HCT116 (cell line): ENCODE measurements at regions not wholly inside any gene's neighbourhood (a gene's known extent, or its start where the extent isn't known, plus 50 kb on each side); places are given as distances from the start of the nearest gene placed in this dataset.

Source experiments
- ATAC-seq: fragments of 200-7000 bp; cut with Tn5 transposase; 2 replicates; pipeline ENCODE4 v1.9.1; 2020; ENCODE audit warnings: mild to moderate bottlenecking, moderate library complexity
- BruUV-seq: library from RNA; stranded (reverse); fragments of 400-500 nt; replicated peaks from 2 replicates; lab custom pipeline; 2021; lab: Mats Ljungman, UMichigan
- CTCF ChIA-PET: fragments of 300-600 bp; sonication (Branson Sonifier 250); formaldehyde crosslinking; loops from one replicate; lab custom pipeline; 2021; ENCODE audit warnings: antibody characterized with exemption; lab: Charles Lee
- POLR2A ChIA-PET: fragments of 300-600, 350-600 bp; sonication (Branson Sonifier 250); formaldehyde crosslinking; loops from one replicate; lab custom pipeline; 2021; ENCODE audit warnings: antibody characterized with exemption; lab: Charles Lee
- RAD21 ChIA-PET, 2 experiments: fragments of 300-600 bp; sonication (Branson Sonifier 250); formaldehyde crosslinking; loops; one replicate each; lab custom pipeline; 2023; ENCODE audit warnings: low total read pairs in 2 of 2; ENCODE audit not compliant: uncharacterized antibody in 2 of 2, unreplicated experiment in 2 of 2, low non-redundant PET in 1 of 2; lab: Charles Lee
- DNase-seq: peaks from one replicate; pipeline ENCODE4 v3.0.0-alpha.2; 2010; ENCODE audit warnings: low read depth, low spot score
- H2AFZ ChIP-seq: fragments of 200-600 bp; shearing (Covaris generic), sonication (generic); 2 replicates; pipeline ENCODE4 v1.6.1; 2017; ENCODE audit warnings: low read depth, mixed run types, mixed read lengths, antibody characterized with exemption, low read length; ENCODE audit not compliant: poor library complexity, severe bottlenecking
- H3K27ac ChIP-seq: 2 replicates; pipeline ENCODE4 v1.5.1; 2012; ENCODE audit warnings: low read depth, low read length
- H3K27me3 ChIP-seq: fragments of 200-600 bp; sonication (generic); 2 replicates; pipeline ENCODE4 v1.6.1; 2016; ENCODE audit warnings: mixed run types, low read length, mixed read lengths; ENCODE audit not compliant: insufficient read depth
- H3K36me3 ChIP-seq, 2 experiments: fragments of 200-500 bp in 1 of 2; fragments of 200-600 bp in 1 of 2; sonication (Bioruptor generic) in 1 of 2; sonication (generic) in 1 of 2; 2 replicates each; pipeline versions ENCODE4 v1.5.1 to v1.6.1; 2014 to 2016; ENCODE audit warnings: low read length in 2 of 2, inconsistent platforms in 1 of 2, mixed read lengths in 1 of 2, mixed run types in 1 of 2; ENCODE audit not compliant: insufficient read depth in 2 of 2, control insufficient read depth in 1 of 2
- H3K4me1 ChIP-seq, 2 experiments: fragments of 200-600 bp in 1 of 2; sonication (generic) in 1 of 2; 2 replicates each; pipeline versions ENCODE4 v1.5.1 to v1.6.1; 2012 to 2017; ENCODE audit warnings: low read length in 2 of 2, inconsistent platforms in 1 of 2, mild to moderate bottlenecking in 1 of 2, mixed read lengths in 1 of 2, mixed run types in 1 of 2, moderate library complexity in 1 of 2; ENCODE audit not compliant: insufficient read depth in 2 of 2, control insufficient read depth in 1 of 2
- H3K4me2 ChIP-seq: fragments of 200-600 bp; sonication (generic); 2 replicates; pipeline ENCODE4 v1.6.1; 2017; ENCODE audit warnings: mixed run types, low read length, mixed read lengths
- H3K4me3 ChIP-seq, 2 experiments: fragments of 200-600 bp in 1 of 2; sonication (generic) in 1 of 2; replicated peaks in 1 of 2; 2 replicates each; pipeline ENCODE4 v1.5.1; 2011 to 2016; ENCODE audit warnings: low read length in 2 of 2, control low read depth in 1 of 2, low read depth in 1 of 2, mild to moderate bottlenecking in 1 of 2, mixed read lengths in 1 of 2, mixed run types in 1 of 2
- H3K79me2 ChIP-seq: fragments of 200-600 bp; sonication (generic); 2 replicates; pipeline ENCODE4 v1.6.1; 2017; ENCODE audit warnings: mild to moderate bottlenecking, mixed run types, low read length, moderate library complexity, mixed read lengths; ENCODE audit not compliant: insufficient read depth
- H3K9ac ChIP-seq: fragments of 200-600 bp; sonication (generic); 2 replicates; pipeline ENCODE4 v1.6.1; 2016; ENCODE audit warnings: low read length, mixed read lengths
- H3K9me2 ChIP-seq: fragments of 200-600 bp; sonication (generic), shearing (Covaris generic); 2 replicates; pipeline ENCODE4 v1.6.1; 2017; ENCODE audit warnings: mixed run types, mild to moderate bottlenecking, moderate library complexity; ENCODE audit not compliant: insufficient read depth
- H3K9me3 ChIP-seq, 2 experiments: fragments of 200-500 bp in 1 of 2; fragments of 200-600 bp in 1 of 2; sonication (Bioruptor generic) in 1 of 2; sonication (generic) in 1 of 2; 2 replicates each; pipeline ENCODE4 v1.6.1; 2014 to 2017; ENCODE audit warnings: low read length in 2 of 2, mixed read lengths in 2 of 2, inconsistent platforms in 1 of 2, low read depth in 1 of 2, mild to moderate bottlenecking in 1 of 2, mixed run types in 1 of 2, moderate library complexity in 1 of 2; ENCODE audit not compliant: control insufficient read depth in 1 of 2, insufficient read depth in 1 of 2
- H4K20me1 ChIP-seq: fragments of 200-600 bp; sonication (generic), shearing (Covaris generic); 2 replicates; pipeline ENCODE4 v1.6.1; 2017; ENCODE audit warnings: mixed run types, mild to moderate bottlenecking, moderate library complexity; ENCODE audit not compliant: insufficient read depth
- CBX3 ChIP-seq: IDR thresholded peaks from 2 replicates; pipeline ENCODE4 v1.6.1; 2012; ENCODE audit warnings: low read depth
- CEBPB ChIP-seq: IDR thresholded peaks from 2 replicates; pipeline ENCODE4 v1.6.1; 2012; ENCODE audit warnings: low read depth
- ELF1 ChIP-seq: IDR thresholded peaks from 2 replicates; pipeline ENCODE4 v1.6.1; 2012; ENCODE audit warnings: low read depth, borderline replicate concordance
- EZH2 ChIP-seq: fragments of 200-600 bp; sonication (generic); IDR thresholded peaks from 2 replicates; pipeline ENCODE4 v1.6.1; 2017; ENCODE audit warnings: antibody characterized with exemption, mixed run types
- EZH2phosphoT487 ChIP-seq: fragments of 200-600 bp; IDR thresholded peaks from 2 replicates; pipeline ENCODE4 v1.6.1; 2018; ENCODE audit warnings: antibody characterized with exemption, borderline replicate concordance
- FOSL1 ChIP-seq: IDR thresholded peaks from 2 replicates; pipeline ENCODE4 v1.6.1; 2012; ENCODE audit warnings: low read depth
- JUND ChIP-seq: IDR thresholded peaks from 2 replicates; pipeline ENCODE4 v1.6.1; 2012
- POLR2A ChIP-seq: IDR thresholded peaks from 2 replicates; pipeline ENCODE4 v1.7.0; 2011; ENCODE audit warnings: borderline replicate concordance; ENCODE audit not compliant: insufficient read depth, insufficient read length; ENCODE audit errors: extremely low read depth
- RAD21 ChIP-seq: IDR thresholded peaks from 2 replicates; pipeline ENCODE4 v1.6.1; 2012; ENCODE audit warnings: low read depth, mild to moderate bottlenecking
- SIN3A ChIP-seq: IDR thresholded peaks from 2 replicates; pipeline ENCODE4 v1.6.1; 2012; ENCODE audit warnings: low read depth
- SP1 ChIP-seq: IDR thresholded peaks from 2 replicates; pipeline ENCODE4 v1.6.1; 2012; ENCODE audit warnings: low read depth
- SRF ChIP-seq: IDR thresholded peaks from 2 replicates; pipeline ENCODE4 v1.6.1; 2012; ENCODE audit warnings: low read depth
- YY1 ChIP-seq: IDR thresholded peaks from 2 replicates; pipeline ENCODE4 v1.6.1; 2011; ENCODE audit warnings: low read length, low read depth, moderate library complexity, mild to moderate bottlenecking; ENCODE audit not compliant: insufficient replicate concordance; ENCODE audit errors: extremely low read depth
- ZFX ChIP-seq: fragments of 450-650 bp; IDR thresholded peaks from 2 replicates; pipeline ENCODE4 v1.6.1; 2017
- ZNF274 ChIP-seq: fragments of 200-500 bp; sonication (Bioruptor generic); IDR thresholded peaks from 2 replicates; pipeline ENCODE4 v1.6.1; 2014; ENCODE audit warnings: mild to moderate bottlenecking, low read depth, low read length, inconsistent platforms
- intact Hi-C: fragments of 100-400 bp; cut with micrococcal nuclease; formaldehyde crosslinking; loops from 2 replicates; pipeline ENCODE4 v1.10.0; 2022
- TF ChIP-seq, protein P1 (sequence below): IDR thresholded peaks from 2 replicates; pipeline ENCODE4 v1.6.1; 2012; ENCODE audit warnings: low read depth
- TF ChIP-seq, protein P2 (sequence below): IDR thresholded peaks from 2 replicates; pipeline ENCODE4 v1.6.1; 2012

DNA sequence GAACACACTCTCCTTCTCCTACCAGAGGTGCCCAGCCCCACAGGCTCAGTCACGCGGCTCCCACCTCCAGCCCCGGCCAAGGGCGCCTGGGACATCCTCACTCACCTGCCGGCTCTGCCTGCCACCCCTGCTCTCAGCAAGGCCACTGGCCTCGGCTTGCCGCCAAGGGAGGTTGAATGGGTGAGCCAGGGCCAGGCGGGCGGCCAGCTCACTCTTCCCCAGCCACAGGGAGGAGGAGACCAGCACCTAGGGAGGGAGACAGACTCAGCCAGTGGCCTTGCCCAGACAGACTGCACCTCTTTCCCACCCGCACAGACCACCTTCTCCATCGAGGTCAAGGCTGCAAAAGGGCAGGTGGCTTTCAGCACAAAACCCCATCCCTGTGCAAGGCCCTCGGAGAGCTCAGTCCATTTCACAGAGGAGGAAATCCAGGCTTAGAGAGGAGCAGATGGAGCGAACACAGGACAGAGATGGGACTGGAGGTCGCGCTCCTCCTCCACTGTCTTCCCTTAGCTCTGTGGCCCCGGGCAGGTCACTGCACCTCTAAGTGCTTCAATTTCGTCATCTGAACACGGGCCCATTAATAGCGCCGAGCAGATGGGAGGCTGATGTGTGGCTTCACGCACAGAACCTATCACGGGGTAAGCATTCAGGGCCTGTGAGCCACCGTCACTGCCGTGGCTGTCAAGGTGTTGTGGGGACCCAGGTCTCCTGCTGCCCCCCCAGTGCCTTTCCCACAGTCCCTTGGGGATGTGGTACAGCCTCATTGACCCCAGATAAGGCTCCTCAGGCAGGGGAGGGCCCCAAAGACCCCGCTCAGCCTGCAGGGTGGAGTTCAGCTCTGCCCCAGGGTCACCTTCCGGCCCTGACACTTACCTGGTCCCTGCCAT lies 56.1 kb downstream of the RMI2 start:
- CTCF ChIA-PET: interaction anchor here (0.9 kb wide), 1 partner anchor 313 kb away, joined by 3 read pairs; no protein-coding TSS in a partner anchor
- ATAC-seq: no peak
- H3K9ac ChIP-seq: no peak overlapping the region

More for the DNA sequence above, 56.1 kb downstream of the RMI2 start:
- Histone ChIP-seq H2AFZ (no peak overlapping the region), H3K9me2 (no peaks in the 10 kb centered on the region), H3K79me2 (no peaks in the 10 kb centered on the region), H3K4me1 (peaks cover 0 to 1% of the 10 kb centered on the region in 2 experiments; a peak in 1 of 4 replicates), H3K36me3 (no peaks in the 10 kb centered on the region), H3K4me3 (no peak overlapping the region), H3K4me2 (no peak overlapping the region), H3K9me3 (no peaks in the 10 kb centered on the region), H3K27me3 (no peaks in the 10 kb centered on the region), H4K20me1 (no peaks in the 10 kb centered on the region), H3K27ac (no peak overlapping the region)
- TF ChIP-seq ZFX (no peak), ZNF274 (no peak), FOSL1 (no peak), SRF (no peak), YY1 (no peak), EZH2 (no peak), ELF1 (no peak), JUND (no peak), CBX3 (no peak), RAD21 (no peak), SP1 (no peak), POLR2A (no peak), CEBPB (no peak), EZH2phosphoT487 (no peak), SIN3A (no peak)
- TF ChIP-seq, protein P1, sequence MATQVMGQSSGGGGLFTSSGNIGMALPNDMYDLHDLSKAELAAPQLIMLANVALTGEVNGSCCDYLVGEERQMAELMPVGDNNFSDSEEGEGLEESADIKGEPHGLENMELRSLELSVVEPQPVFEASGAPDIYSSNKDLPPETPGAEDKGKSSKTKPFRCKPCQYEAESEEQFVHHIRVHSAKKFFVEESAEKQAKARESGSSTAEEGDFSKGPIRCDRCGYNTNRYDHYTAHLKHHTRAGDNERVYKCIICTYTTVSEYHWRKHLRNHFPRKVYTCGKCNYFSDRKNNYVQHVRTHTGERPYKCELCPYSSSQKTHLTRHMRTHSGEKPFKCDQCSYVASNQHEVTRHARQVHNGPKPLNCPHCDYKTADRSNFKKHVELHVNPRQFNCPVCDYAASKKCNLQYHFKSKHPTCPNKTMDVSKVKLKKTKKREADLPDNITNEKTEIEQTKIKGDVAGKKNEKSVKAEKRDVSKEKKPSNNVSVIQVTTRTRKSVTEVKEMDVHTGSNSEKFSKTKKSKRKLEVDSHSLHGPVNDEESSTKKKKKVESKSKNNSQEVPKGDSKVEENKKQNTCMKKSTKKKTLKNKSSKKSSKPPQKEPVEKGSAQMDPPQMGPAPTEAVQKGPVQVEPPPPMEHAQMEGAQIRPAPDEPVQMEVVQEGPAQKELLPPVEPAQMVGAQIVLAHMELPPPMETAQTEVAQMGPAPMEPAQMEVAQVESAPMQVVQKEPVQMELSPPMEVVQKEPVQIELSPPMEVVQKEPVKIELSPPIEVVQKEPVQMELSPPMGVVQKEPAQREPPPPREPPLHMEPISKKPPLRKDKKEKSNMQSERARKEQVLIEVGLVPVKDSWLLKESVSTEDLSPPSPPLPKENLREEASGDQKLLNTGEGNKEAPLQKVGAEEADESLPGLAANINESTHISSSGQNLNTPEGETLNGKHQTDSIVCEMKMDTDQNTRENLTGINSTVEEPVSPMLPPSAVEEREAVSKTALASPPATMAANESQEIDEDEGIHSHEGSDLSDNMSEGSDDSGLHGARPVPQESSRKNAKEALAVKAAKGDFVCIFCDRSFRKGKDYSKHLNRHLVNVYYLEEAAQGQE: no peak
- TF ChIP-seq, protein P2, sequence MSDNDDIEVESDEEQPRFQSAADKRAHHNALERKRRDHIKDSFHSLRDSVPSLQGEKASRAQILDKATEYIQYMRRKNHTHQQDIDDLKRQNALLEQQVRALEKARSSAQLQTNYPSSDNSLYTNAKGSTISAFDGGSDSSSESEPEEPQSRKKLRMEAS: no peak
- DNase-seq: no peak
- ChIA-PET RAD21 (no interaction called here), POLR2A (no interaction called here)
- intact Hi-C loops: no loop called here
- BruUV-seq: no TSS peak
